ENCODE measurements at regions not wholly inside any gene's neighbourhood (a gene's known extent, or its start where the extent isn't known, plus 50 kb on each side); places are given as distances from the start of the nearest gene placed in this dataset.

DNA sequence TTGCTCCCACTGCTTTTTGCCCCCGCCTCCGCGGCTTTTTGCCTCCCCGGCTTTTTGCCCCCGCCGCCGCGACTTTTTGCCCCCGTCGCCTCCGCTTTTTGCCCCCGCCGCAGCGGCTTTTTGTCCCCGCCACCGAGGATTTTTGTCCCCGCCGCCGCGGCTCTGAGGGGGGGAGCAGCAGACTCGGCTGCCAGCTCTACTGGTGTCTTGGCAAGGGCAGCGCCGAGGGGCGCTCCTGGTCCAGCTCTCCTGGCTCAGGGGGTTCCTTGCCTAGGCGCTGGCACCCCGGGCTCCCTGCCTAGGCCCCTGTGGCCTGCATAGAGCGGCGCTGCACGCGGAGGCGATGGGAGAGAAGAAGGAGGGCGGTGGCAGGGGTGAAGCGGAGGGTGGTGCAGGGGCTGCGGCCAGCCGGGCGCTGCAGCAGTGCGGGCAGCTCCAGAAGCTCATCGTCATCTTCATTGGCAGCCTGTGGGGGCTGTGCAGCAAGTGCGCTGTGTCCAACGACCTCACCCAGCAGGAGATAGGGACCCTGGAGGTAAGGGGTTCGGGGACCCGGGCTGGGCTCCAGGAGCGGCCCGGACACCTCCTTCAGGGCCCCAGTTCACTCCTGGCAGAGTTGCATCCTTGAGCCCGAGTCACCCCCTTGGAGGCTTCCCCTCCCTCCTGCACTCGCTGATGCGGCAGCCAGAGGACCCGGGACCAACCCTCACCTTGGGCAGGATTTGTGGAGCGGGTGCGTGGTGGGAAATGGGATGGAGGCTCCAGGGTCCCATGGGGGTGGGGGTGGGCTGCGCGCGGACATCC lies 642.4 kb downstream of the GOLGA6L6 start:
- no peak for TF ChIP-seq RFX5 (IDR thresholded peaks at IDR 0.05)
- TF ChIP-seq, protein P1, sequence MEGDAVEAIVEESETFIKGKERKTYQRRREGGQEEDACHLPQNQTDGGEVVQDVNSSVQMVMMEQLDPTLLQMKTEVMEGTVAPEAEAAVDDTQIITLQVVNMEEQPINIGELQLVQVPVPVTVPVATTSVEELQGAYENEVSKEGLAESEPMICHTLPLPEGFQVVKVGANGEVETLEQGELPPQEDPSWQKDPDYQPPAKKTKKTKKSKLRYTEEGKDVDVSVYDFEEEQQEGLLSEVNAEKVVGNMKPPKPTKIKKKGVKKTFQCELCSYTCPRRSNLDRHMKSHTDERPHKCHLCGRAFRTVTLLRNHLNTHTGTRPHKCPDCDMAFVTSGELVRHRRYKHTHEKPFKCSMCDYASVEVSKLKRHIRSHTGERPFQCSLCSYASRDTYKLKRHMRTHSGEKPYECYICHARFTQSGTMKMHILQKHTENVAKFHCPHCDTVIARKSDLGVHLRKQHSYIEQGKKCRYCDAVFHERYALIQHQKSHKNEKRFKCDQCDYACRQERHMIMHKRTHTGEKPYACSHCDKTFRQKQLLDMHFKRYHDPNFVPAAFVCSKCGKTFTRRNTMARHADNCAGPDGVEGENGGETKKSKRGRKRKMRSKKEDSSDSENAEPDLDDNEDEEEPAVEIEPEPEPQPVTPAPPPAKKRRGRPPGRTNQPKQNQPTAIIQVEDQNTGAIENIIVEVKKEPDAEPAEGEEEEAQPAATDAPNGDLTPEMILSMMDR (IDR thresholded peaks at IDR 0.05), result no peak
- TF ChIP-seq BHLHE40 (IDR thresholded peaks at IDR 0.05; ENCODE audit: low read depth, low read length), result no peak
- no peak for TF ChIP-seq JUN (IDR thresholded peaks at IDR 0.05)
- no peak for TF ChIP-seq EP300 (IDR thresholded peaks at IDR 0.05)
- TF ChIP-seq, protein P2, sequence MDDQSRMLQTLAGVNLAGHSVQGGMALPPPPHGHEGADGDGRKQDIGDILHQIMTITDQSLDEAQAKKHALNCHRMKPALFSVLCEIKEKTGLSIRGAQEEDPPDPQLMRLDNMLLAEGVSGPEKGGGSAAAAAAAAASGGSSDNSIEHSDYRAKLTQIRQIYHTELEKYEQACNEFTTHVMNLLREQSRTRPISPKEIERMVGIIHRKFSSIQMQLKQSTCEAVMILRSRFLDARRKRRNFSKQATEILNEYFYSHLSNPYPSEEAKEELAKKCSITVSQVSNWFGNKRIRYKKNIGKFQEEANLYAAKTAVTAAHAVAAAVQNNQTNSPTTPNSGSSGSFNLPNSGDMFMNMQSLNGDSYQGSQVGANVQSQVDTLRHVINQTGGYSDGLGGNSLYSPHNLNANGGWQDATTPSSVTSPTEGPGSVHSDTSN (IDR thresholded peaks at IDR 0.05), result no peak
- TF ChIP-seq POLR2A (IDR thresholded peaks at IDR 0.05; ENCODE audit: low read length), result no peak

Data from A549 (cell line).